ENCODE measurements at regions not wholly inside any gene's neighbourhood (a gene's known extent, or its start where the extent isn't known, plus 50 kb on each side); places are given as distances from the start of the nearest gene placed in this dataset.

DNA sequence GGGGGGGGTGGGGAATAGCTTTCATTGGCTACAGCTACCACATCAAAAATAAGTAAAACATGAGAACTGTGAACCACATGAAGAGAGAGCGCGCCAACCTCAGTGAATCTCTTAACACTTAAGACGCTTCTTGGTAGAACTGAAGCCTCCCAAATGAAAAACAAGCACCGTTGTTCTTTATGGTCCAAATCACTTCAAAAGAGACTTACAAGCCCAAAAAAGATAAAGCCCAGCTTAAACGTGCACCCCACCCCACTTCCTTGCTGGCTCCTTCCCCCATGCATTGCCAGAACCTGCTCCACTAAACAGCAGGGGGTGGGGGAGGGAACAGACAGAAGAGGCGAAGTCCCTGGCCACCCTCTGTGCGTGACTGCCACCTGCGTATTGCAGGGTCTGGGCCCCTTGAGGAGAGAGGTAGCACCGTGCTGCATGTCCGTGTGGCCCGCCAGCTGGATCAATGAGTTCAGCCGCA is 479.1 kb downstream of the FOXO1 start:
- Histone ChIP-seq H3K27me3 (replicated peaks; ENCODE audit: control insufficient read depth, insufficient read depth, low read length) (no peaks in the 10 kb centered on the region), H3K4me1 (peaks cover 18% of the 10 kb centered on the region), H3K36me3 (ENCODE audit: control insufficient read depth, insufficient read depth, low read length) (no peaks in the 10 kb centered on the region), H3K4me3 (ENCODE audit: low read depth, low read length) (no peak overlapping the region), H3K9me3 (no peaks in the 10 kb centered on the region)
- Mint-ChIP-seq H3K4me1 (ENCODE audit: low read depth, unreplicated experiment) (peaks cover 6% of the 10 kb centered on the region), H3K36me3 (ENCODE audit: insufficient read depth, unreplicated experiment) (no peaks in the 10 kb centered on the region), H3K9me3 (ENCODE audit: unreplicated experiment) (no peaks in the 10 kb centered on the region), H3K4me3 (ENCODE audit: unreplicated experiment) (no peak overlapping the region), H3K27ac (ENCODE audit: unreplicated experiment) (no peak overlapping the region), H3K27me3 (ENCODE audit: insufficient read depth, unreplicated experiment) (no peaks in the 10 kb centered on the region)
- no TSS peak for BruUV-seq (replicated peaks)
- ChIA-PET CTCF (no interaction called here), POLR2A (no interaction called here)
- intact Hi-C loops (cut with micrococcal nuclease; ENCODE audit: unreplicated experiment) = no loop called here
- TF ChIP-seq, protein P1, sequence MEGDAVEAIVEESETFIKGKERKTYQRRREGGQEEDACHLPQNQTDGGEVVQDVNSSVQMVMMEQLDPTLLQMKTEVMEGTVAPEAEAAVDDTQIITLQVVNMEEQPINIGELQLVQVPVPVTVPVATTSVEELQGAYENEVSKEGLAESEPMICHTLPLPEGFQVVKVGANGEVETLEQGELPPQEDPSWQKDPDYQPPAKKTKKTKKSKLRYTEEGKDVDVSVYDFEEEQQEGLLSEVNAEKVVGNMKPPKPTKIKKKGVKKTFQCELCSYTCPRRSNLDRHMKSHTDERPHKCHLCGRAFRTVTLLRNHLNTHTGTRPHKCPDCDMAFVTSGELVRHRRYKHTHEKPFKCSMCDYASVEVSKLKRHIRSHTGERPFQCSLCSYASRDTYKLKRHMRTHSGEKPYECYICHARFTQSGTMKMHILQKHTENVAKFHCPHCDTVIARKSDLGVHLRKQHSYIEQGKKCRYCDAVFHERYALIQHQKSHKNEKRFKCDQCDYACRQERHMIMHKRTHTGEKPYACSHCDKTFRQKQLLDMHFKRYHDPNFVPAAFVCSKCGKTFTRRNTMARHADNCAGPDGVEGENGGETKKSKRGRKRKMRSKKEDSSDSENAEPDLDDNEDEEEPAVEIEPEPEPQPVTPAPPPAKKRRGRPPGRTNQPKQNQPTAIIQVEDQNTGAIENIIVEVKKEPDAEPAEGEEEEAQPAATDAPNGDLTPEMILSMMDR (IDR thresholded peaks at IDR 0.05; ENCODE audit: insufficient read depth in 1 of 2, low read depth in 1 of 2, low read length in 1 of 2, severe bottlenecking in 1 of 2, unreplicated experiment in 1 of 2) = no peak
- DNase-seq = no peak

GRCh38 chr13:40187841-40188591 is 478.4 kb downstream of the FOXO1 start:
- Histone ChIP-seq H3K4me3 (ENCODE audit: low read depth, low read length) (no peak overlapping the region), H3K36me3 (ENCODE audit: control insufficient read depth, insufficient read depth, low read length) (no peaks in the 10 kb centered on the region), H3K27me3 (replicated peaks; ENCODE audit: control insufficient read depth, insufficient read depth, low read length) (no peaks in the 10 kb centered on the region), H3K4me1 (peaks cover 18% of the 10 kb centered on the region), H3K9me3 (no peaks in the 10 kb centered on the region)
- Mint-ChIP-seq H3K9me3 (ENCODE audit: unreplicated experiment) (no peaks in the 10 kb centered on the region), H3K27me3 (ENCODE audit: insufficient read depth, unreplicated experiment) (no peaks in the 10 kb centered on the region), H3K27ac (ENCODE audit: unreplicated experiment) (no peak overlapping the region), H3K4me1 (ENCODE audit: low read depth, unreplicated experiment) (no peaks in the 10 kb centered on the region), H3K4me3 (ENCODE audit: unreplicated experiment) (no peak overlapping the region), H3K36me3 (ENCODE audit: insufficient read depth, unreplicated experiment) (no peaks in the 10 kb centered on the region)
- CTCF ChIA-PET = no interaction called here
- no TSS peak for BruUV-seq (replicated peaks)
- TF ChIP-seq, protein P1 (IDR thresholded peaks at IDR 0.05; ENCODE audit: insufficient read depth in 1 of 2, low read depth in 1 of 2, low read length in 1 of 2, severe bottlenecking in 1 of 2, unreplicated experiment in 1 of 2) = no peak
- DNase-seq = no peak
- intact Hi-C loops (cut with micrococcal nuclease; ENCODE audit: unreplicated experiment) = no loop called here
- POLR2A ChIA-PET = no interaction called here

GRCh38 chr13:40189426-40189825 is 477.0 kb downstream of the FOXO1 start:
- no peaks in the 10 kb centered on the region for H3K36me3 Mint-ChIP-seq (ENCODE audit: insufficient read depth, unreplicated experiment)
- Histone ChIP-seq H3K4me3 (ENCODE audit: low read depth, low read length) (no peak overlapping the region), H3K36me3 (ENCODE audit: control insufficient read depth, insufficient read depth, low read length) (no peaks in the 10 kb centered on the region), H3K27me3 (replicated peaks; ENCODE audit: control insufficient read depth, insufficient read depth, low read length) (no peaks in the 10 kb centered on the region), H3K4me1 (peaks cover 18% of the 10 kb centered on the region), H3K9me3 (no peaks in the 10 kb centered on the region)
- no peak for DNase-seq
- H3K27me3 Mint-ChIP-seq (ENCODE audit: insufficient read depth, unreplicated experiment) = no peaks in the 10 kb centered on the region
- H3K4me3 Mint-ChIP-seq (ENCODE audit: unreplicated experiment) = no peak overlapping the region
- no peaks in the 10 kb centered on the region for H3K9me3 Mint-ChIP-seq (ENCODE audit: unreplicated experiment)
- CTCF ChIA-PET = no interaction called here
- H3K27ac Mint-ChIP-seq (ENCODE audit: unreplicated experiment) = no peak overlapping the region
- no TSS peak for BruUV-seq (replicated peaks)
- intact Hi-C loops (cut with micrococcal nuclease; ENCODE audit: unreplicated experiment) = no loop called here
- H3K4me1 Mint-ChIP-seq (ENCODE audit: low read depth, unreplicated experiment) = no peaks in the 10 kb centered on the region
- TF ChIP-seq, protein P1 (IDR thresholded peaks at IDR 0.05; ENCODE audit: insufficient read depth in 1 of 2, low read depth in 1 of 2, low read length in 1 of 2, severe bottlenecking in 1 of 2, unreplicated experiment in 1 of 2) = no peak
- POLR2A ChIA-PET = no interaction called here

Data from Caco-2 (cell line).